ENCODE measurements at regions not wholly inside any gene's neighbourhood (a gene's known extent, or its start where the extent isn't known, plus 50 kb on each side); places are given as distances from the start of the nearest gene placed in this dataset.

GRCh38 chr10:123583639-123584418, 82.3 kb upstream of the GPR26 start (continued):
- no peak for TF ChIP-seq CREB5 (CRISPR knock-in tag; IDR thresholded peaks at IDR 0.05)
- no peak for TF ChIP-seq E4F1 (CRISPR knock-in tag; IDR thresholded peaks at IDR 0.05; ENCODE audit: borderline replicate concordance)
- no peak for TF ChIP-seq DMBX1 (CRISPR knock-in tag; IDR thresholded peaks at IDR 0.05; ENCODE audit: borderline replicate concordance)
- no peak for TF ChIP-seq SP1 (CRISPR knock-in tag; IDR thresholded peaks at IDR 0.05)
- TF ChIP-seq ZNF780A (CRISPR knock-in tag; IDR thresholded peaks at IDR 0.05) = no peak
- no peak for TF ChIP-seq ZNF41 (CRISPR knock-in tag; conservative IDR thresholded peaks at IDR 0.05)
- no peak for TF ChIP-seq ZNF778 (CRISPR knock-in tag; IDR thresholded peaks at IDR 0.05)
- TF ChIP-seq REST (IDR thresholded peaks at IDR 0.05; ENCODE audit: borderline replicate concordance) = peak; percentile 28; the same call in 1 of the 2 replicates
- no peak for TF ChIP-seq REST (CRISPR knock-in tag; IDR thresholded peaks at IDR 0.05; ENCODE audit: low read depth)
- TF ChIP-seq ZNF511 (CRISPR knock-in tag; IDR thresholded peaks at IDR 0.05) = no peak
- TF ChIP-seq MBD1 (CRISPR knock-in tag; IDR thresholded peaks at IDR 0.05) = no peak
- TF ChIP-seq CBX8 (IDR thresholded peaks at IDR 0.05; ENCODE audit: borderline replicate concordance, extremely low read depth, low read depth, low read length, poor library complexity, severe bottlenecking) = no peak
